Suppressor macrophage (primary cell): ENCODE measurements at regions not wholly inside any gene's neighbourhood (a gene's known extent, or its start where the extent isn't known, plus 50 kb on each side); places are given as distances from the start of the nearest gene placed in this dataset.
"Not testable (repeated sequence)": the region's sequence is repeated elsewhere in the genome, so short reads cannot be mapped to it uniquely, and the experiment has no call there.

Source experiments
- DNase-seq, 4 experiments: peaks; one replicate each; pipeline ENCODE4 v3.0.0-alpha.2; 2020 to 2022

- no peak for DNase-seq
Observed at GRCh38 chr9:81069038-81069795, 620.1 kb downstream of the TLE1 start.

GRCh38 chr9:81062995-81063394, 626.4 kb downstream of the TLE1 start:
- DNase-seq: not testable (repeated sequence)

DNA sequence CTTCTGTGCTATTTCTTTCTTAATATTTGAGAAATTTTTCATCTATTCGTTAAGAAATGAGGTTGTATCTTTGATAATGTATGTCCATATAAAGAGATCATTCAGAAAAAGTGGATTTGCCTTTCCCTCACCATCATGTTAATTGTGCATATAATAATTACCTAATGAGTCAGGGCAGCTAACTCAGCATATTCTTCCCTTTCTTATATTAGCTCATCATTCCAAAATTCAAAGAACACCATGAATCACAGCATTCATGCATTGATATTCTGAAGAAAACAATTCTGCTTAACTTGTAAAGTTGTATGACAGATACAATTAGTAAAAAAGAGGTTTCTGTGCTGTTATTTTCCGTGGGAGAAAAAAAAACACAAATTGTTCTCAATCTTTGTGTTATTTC, 630.6 kb downstream of the TLE1 start:
- no peak for DNase-seq

- DNase-seq: no peak
Observed at GRCh38 chr9:81053298-81054025, 635.9 kb downstream of the TLE1 start.

- peak in 3 of 4 experiments; percentile 15 to 50 (median 31) for DNase-seq
Observed at GRCh38 chr9:81052846-81053245, 636.5 kb downstream of the TLE1 start.

DNA sequence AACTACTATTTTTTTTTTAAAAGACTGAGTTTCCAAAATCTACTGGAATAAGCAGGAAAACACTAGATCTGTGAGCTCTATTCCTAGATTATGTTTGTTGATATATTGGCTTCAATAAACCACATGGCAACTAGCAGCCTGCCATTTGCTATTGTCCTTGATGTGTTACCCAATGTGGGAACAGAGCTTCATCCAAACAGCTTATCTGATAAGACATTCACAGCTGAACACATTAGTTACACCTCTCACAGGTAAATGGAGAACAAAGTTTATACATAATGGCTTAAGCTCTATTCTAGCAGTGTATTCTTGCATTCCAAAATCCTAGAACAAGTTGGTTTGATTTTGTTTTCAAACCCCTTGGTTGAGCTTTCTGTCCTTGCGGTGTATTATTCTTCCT, 642.1 kb downstream of the TLE1 start:
- no peak for DNase-seq

GRCh38 chr9:81045658-81046057, 643.7 kb downstream of the TLE1 start:
- DNase-seq: no peak

- no peak for DNase-seq
Observed at GRCh38 chr9:81037889-81038288, 651.5 kb downstream of the TLE1 start.

DNA sequence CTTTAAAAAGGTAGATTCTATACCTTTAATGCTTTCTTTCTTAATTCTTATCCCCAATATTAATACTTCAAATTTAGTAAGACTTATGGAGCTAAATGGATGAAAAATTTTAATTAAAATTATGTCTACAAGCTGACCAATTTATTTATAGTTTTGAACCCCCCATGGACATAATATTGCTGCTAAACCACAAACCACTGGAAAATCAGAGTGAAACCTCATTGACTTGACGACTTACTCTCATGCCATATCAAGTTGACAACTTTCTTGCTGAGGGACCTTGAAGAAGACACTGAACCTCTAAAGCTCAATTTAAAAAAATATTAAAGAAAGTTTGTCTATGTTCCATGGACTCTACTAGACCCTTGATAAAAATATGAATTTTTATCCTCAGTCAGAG, 653.7 kb downstream of the TLE1 start:
- no peak for DNase-seq

DNA sequence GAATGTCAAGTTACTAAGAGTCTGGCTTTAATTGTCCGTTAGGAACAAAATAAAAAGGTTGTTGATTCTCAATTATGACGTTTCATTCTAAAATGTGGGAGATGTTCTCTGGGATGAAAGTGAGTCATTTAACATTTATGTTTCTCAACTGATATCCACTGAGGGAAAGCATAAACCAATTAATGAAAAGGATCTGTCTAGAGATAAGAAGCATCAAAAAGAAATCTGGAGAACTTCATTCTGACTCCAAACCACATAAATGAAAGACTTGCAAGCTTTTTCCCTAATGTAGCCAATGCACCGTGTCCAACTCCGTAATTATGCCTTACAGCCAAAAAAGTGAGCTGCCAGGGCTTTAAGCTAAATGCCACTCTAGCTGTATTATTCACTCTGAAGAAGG, 654.2 kb downstream of the TLE1 start:
- DNase-seq: no peak

- DNase-seq: no peak
Observed at GRCh38 chr9:81032831-81033230, 656.5 kb downstream of the TLE1 start.

- no peak for DNase-seq
Observed at GRCh38 chr9:81032030-81032572, 657.2 kb downstream of the TLE1 start.

DNA sequence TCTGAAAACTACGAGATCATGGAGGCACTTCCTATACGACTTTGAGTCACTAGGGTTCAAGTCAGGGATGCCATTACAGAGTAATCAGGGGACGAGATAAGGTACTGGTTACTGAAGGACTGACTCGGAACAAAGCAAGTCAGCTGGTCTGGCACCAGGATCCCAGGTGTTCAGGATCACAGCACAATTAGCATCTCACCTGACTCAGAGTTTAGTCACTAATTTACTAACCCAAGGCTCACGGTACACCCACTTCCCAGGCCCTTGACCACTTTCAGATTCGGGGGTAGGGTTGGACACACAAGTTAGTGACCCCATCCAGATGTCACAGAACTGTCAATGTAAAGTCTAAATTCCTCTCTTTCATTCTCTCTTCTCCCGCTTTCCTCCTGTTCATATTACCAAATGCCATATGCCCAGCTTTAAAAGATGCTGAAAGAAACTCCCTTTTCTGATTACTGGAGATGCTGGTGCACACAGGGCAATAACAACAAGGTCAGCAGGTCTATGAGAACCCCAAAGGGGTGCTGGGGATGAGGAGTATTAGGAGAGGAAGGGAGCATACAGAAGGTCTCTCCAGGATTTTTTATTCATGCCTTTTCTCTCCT, 657.8 kb downstream of the TLE1 start:
- no peak for DNase-seq

DNA sequence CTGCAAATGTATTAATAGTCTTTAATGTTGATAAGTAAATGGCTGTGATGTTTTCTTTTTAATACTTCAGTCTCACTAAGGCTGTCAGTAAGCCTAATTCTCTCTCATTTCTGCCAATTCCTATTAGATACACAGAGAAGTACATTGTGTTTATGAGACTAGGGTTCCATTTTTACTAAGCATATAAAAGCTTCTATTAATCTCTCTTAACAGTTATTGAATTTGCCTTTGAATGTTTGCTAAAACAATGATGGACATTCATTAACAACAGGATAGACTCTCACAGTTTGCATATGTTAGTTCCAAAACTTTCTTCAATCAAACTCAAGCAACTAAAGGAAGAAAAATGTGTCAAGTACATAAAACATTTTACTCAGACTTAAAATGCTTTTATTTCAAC, 659.3 kb downstream of the TLE1 start:
- DNase-seq: no peak

GRCh38 chr9:81028504-81028903, 660.8 kb downstream of the TLE1 start:
- no peak for DNase-seq

GRCh38 chr9:81022177-81022576, 667.2 kb downstream of the TLE1 start:
- DNase-seq: no peak

DNA sequence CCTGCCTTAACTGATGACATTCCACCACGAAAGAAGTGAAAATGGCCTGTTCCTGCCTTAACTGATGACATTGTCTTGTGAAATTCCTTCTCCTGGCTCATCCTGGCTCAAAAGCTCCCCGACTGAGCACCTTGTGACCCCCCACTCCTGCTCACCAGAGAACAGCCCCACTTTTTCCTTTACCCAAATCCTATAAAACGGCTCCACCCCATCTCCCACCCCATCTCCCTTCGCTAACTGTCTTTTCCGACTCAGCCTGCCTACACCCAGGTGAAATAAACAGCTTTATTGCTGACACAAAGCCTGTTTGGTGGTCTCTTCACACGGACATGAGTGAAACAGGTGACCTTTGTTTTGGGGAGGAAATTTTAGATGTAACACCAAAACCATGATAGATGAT, 674.4 kb downstream of the TLE1 start:
- DNase-seq: not testable (repeated sequence)

DNA sequence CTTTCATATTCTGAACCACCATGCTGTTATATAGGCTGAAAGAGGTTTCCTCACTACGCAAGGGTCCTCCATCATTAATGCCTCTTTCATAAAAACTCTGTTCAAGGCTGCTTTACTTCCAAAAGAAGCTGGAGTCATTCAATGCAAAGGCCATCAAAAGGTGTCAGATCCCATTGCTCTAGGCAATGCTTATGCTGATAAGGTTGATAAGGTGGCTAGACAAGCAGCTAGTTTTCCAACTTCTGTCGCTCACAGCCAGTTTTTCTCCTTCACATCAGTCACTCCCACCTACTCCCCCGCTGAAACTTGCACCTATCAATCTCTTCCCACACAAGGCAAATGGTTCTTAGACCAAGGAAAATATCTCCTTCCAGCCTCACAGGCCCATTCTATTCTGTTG, 676.2 kb downstream of the TLE1 start:
- not testable (repeated sequence) for DNase-seq

- DNase-seq: peak in 1 of 4 experiments; percentile 3
Observed at GRCh38 chr9:81002906-81003305, 686.4 kb downstream of the TLE1 start.

GRCh38 chr9:81002242-81002641, 687.1 kb downstream of the TLE1 start:
- DNase-seq: no peak

DNA sequence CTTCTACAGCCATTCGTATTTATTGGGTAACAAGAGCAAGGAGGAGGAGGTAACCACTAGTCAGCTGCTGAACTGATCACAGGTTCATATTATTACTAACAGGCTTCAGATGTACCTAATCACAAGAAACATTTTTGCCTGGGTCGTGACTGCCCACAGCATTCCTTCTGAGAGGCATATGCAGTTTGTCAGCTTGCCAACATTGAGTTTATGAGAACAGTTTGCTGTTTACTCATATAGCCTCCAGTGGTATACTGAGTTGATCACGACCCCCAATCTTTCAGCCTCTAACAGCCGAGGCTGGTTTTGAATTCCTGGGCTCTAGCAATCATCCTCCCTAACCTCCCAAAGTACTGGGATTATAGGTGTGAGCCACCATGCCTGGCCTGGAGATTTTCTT, 693.6 kb downstream of the TLE1 start:
- no peak for DNase-seq

DNA sequence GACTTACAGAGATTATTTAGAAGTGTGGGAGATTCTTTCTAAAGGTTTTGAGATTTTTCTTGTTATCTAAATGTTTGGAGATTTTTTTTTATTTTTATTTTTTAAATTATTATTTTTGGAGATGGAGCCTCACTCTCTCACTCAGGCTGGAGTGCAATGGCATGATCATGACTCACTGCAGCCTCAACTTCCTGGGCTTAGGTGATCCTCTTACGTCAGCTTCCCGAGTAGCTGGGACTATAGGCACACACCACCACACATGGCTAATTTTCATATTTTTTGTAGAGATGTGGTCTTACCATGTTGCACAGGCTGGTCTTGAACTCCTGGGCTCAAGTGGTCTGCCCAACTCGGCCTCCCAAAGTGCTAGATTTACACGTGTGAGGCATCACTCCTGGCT, 694.5 kb downstream of the TLE1 start:
- no peak for DNase-seq

DNA sequence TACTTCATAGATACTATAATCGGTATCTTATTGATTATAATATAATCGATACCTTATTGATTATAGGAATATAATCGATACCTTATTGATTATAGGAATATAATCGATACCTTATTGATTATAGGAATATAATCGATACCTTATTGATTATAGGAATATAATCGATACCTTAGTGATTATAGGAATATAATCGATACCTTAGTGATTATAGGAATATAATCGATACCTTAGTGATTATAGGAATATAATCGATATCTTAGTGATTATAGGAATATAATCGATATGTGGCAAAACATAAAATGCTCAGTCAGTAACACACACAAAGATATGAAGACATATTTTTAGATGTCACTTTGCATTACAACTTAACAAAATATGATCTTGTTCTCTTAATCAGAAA, 703.8 kb downstream of the TLE1 start:
- DNase-seq: not testable (repeated sequence)

- no peak for DNase-seq
Observed at GRCh38 chr9:80976403-80976802, 712.9 kb downstream of the TLE1 start.
